ENCODE measurements at regions not wholly inside any gene's neighbourhood (a gene's known extent, or its start where the extent isn't known, plus 50 kb on each side); places are given as distances from the start of the nearest gene placed in this dataset.

GRCh38 chr2:217086038-217086522 is 226.2 kb upstream of the TNP1 start:
- no peak for TF ChIP-seq CTCF (IDR thresholded peaks at IDR 0.05; ENCODE audit: insufficient read depth, low read depth, low read length)
- TF ChIP-seq EZH2 (IDR thresholded peaks at IDR 0.05; ENCODE audit: insufficient read depth, low read length): no peak
